GM18873 (cell line): ENCODE measurements at regions not wholly inside any gene's neighbourhood (a gene's known extent, or its start where the extent isn't known, plus 50 kb on each side); places are given as distances from the start of the nearest gene placed in this dataset.

Source experiments
- ATAC-seq: cut with Tn5 transposase; IDR thresholded peaks from one replicate; pipeline ENCODE4 v1.9.1; 2021; ENCODE audit warnings: mild to moderate bottlenecking, moderate library complexity, moderate number of reproducible peaks; ENCODE audit not compliant: unreplicated experiment, low FRiP score

- ATAC-seq: no peak
Measured at GRCh38 chr6:167487749-167488664, 163.1 kb downstream of the TTLL2 start.

GRCh38 chr6:167491438-167492099 lies 166.7 kb downstream of the TTLL2 start:
- ATAC-seq: no peak

- ATAC-seq: no peak
Measured at GRCh38 chr6:167492100-167492449, 167.2 kb downstream of the TTLL2 start.

GRCh38 chr6:167493310-167493709 lies 168.4 kb downstream of the TTLL2 start:
- no peak for ATAC-seq

- ATAC-seq: no peak
Measured at GRCh38 chr6:167493976-167494697, 169.3 kb downstream of the TTLL2 start.

- no peak for ATAC-seq
Measured at GRCh38 chr6:167494698-167495435, 170.0 kb downstream of the TTLL2 start.

- ATAC-seq: no peak
Measured at GRCh38 chr6:167495506-167496401, 170.9 kb downstream of the TTLL2 start.

- ATAC-seq: no peak
Measured at GRCh38 chr6:167496707-167497106, 171.8 kb downstream of the TTLL2 start.

GRCh38 chr6:167497428-167498056 lies 172.7 kb downstream of the TTLL2 start:
- ATAC-seq: no peak

- ATAC-seq: no peak
Measured at GRCh38 chr6:167499161-167499660, 174.3 kb downstream of the TTLL2 start.

GRCh38 chr6:167500961-167501360 lies 176.1 kb downstream of the TTLL2 start:
- ATAC-seq: no peak

- no peak for ATAC-seq
Measured at GRCh38 chr6:167501831-167502385, 177.0 kb downstream of the TTLL2 start.

GRCh38 chr6:167502471-167502870 lies 177.6 kb downstream of the TTLL2 start:
- ATAC-seq: no peak

- ATAC-seq: no peak
Measured at GRCh38 chr6:167504385-167504961, 179.6 kb downstream of the TTLL2 start.

GRCh38 chr6:167505199-167505598 lies 180.3 kb downstream of the TTLL2 start:
- ATAC-seq: no peak

- ATAC-seq: no peak
Measured at GRCh38 chr6:167505782-167506181, 180.9 kb downstream of the TTLL2 start.

- ATAC-seq: no peak
Measured at GRCh38 chr6:167506443-167507301, 181.8 kb downstream of the TTLL2 start.
